ENCODE measurements at regions not wholly inside any gene's neighbourhood (a gene's known extent, or its start where the extent isn't known, plus 50 kb on each side); places are given as distances from the start of the nearest gene placed in this dataset.

- Histone ChIP-seq H3K36me3 (ENCODE audit: insufficient read depth) (no peaks in the 10 kb centered on the region), H3K9ac (no peak overlapping the region), H3K27me3 (ENCODE audit: insufficient read depth, low read depth) (peaks cover 80% of the 10 kb centered on the region), H3K4me3 (IDR thresholded peaks at IDR 0.05; ENCODE audit: insufficient read depth, low read depth, low read length) (no peak overlapping the region), H3K79me2 (ENCODE audit: insufficient read depth, low read depth) (no peaks in the 10 kb centered on the region), H3K4me2 (no peak overlapping the region), H2AFZ (ENCODE audit: low read depth) (no peak overlapping the region), H4K20me1 (ENCODE audit: insufficient read depth) (no peaks in the 10 kb centered on the region), H3K27ac (no peak overlapping the region), H3K4me1 (ENCODE audit: low read depth, poor library complexity, severe bottlenecking) (no peaks in the 10 kb centered on the region)
- no peak for TF ChIP-seq CTCF (conservative IDR thresholded peaks at IDR 0.05; ENCODE audit: low read depth, low read length)
These were observed 246.5 kb upstream of the CIBAR2 start for GRCh38 chr16:85358704-85359146.

GRCh38 chr16:85359147-85359822 is 247.0 kb upstream of the CIBAR2 start:
- no peaks in the 10 kb centered on the region for H3K79me2 ChIP-seq (ENCODE audit: insufficient read depth, low read depth)
- H3K27ac ChIP-seq: no peak overlapping the region
- no peak for TF ChIP-seq CTCF (conservative IDR thresholded peaks at IDR 0.05; ENCODE audit: low read depth, low read length)
- H2AFZ ChIP-seq (ENCODE audit: low read depth): no peak overlapping the region
- H3K4me3 ChIP-seq (IDR thresholded peaks at IDR 0.05; ENCODE audit: insufficient read depth, low read depth, low read length): no peak overlapping the region
- H4K20me1 ChIP-seq (ENCODE audit: insufficient read depth): no peaks in the 10 kb centered on the region
- no peaks in the 10 kb centered on the region for H3K4me1 ChIP-seq (ENCODE audit: low read depth, poor library complexity, severe bottlenecking)
- no peak overlapping the region for H3K9ac ChIP-seq
- H3K4me2 ChIP-seq: no peak overlapping the region
- H3K27me3 ChIP-seq (ENCODE audit: insufficient read depth, low read depth): peaks cover 79% of the 10 kb centered on the region
- no peaks in the 10 kb centered on the region for H3K36me3 ChIP-seq (ENCODE audit: insufficient read depth)

- H3K4me2 ChIP-seq: no peak overlapping the region
- no peaks in the 10 kb centered on the region for H4K20me1 ChIP-seq (ENCODE audit: insufficient read depth)
- H3K9ac ChIP-seq: no peak overlapping the region
- no peak overlapping the region for H3K27ac ChIP-seq
- H3K27me3 ChIP-seq (ENCODE audit: insufficient read depth, low read depth): peaks cover 79% of the 10 kb centered on the region
- no peaks in the 10 kb centered on the region for H3K36me3 ChIP-seq (ENCODE audit: insufficient read depth)
- H3K4me3 ChIP-seq (IDR thresholded peaks at IDR 0.05; ENCODE audit: insufficient read depth, low read depth, low read length): no peak overlapping the region
- no peak overlapping the region for H2AFZ ChIP-seq (ENCODE audit: low read depth)
- no peaks in the 10 kb centered on the region for H3K4me1 ChIP-seq (ENCODE audit: low read depth, poor library complexity, severe bottlenecking)
- H3K79me2 ChIP-seq (ENCODE audit: insufficient read depth, low read depth): no peaks in the 10 kb centered on the region
- TF ChIP-seq CTCF (conservative IDR thresholded peaks at IDR 0.05; ENCODE audit: low read depth, low read length): no peak
These were observed 248.3 kb upstream of the CIBAR2 start for GRCh38 chr16:85360323-85361277.

GRCh38 chr16:85361441-85362118 is 249.3 kb upstream of the CIBAR2 start:
- Histone ChIP-seq H3K79me2 (ENCODE audit: insufficient read depth, low read depth) (no peaks in the 10 kb centered on the region), H3K4me2 (no peak overlapping the region), H3K27ac (no peak overlapping the region), H2AFZ (ENCODE audit: low read depth) (no peak overlapping the region), H3K4me1 (ENCODE audit: low read depth, poor library complexity, severe bottlenecking) (no peaks in the 10 kb centered on the region), H3K27me3 (ENCODE audit: insufficient read depth, low read depth) (peaks cover 83% of the 10 kb centered on the region), H3K4me3 (IDR thresholded peaks at IDR 0.05; ENCODE audit: insufficient read depth, low read depth, low read length) (no peak overlapping the region), H4K20me1 (ENCODE audit: insufficient read depth) (no peaks in the 10 kb centered on the region), H3K36me3 (ENCODE audit: insufficient read depth) (no peaks in the 10 kb centered on the region), H3K9ac (no peak overlapping the region)
- TF ChIP-seq CTCF (conservative IDR thresholded peaks at IDR 0.05; ENCODE audit: low read depth, low read length): no peak

Measured in KMS-11 (cell line).